ENCODE measurements at regions not wholly inside any gene's neighbourhood (a gene's known extent, or its start where the extent isn't known, plus 50 kb on each side); places are given as distances from the start of the nearest gene placed in this dataset.

GRCh38 chr4:19540859-19541540, 710.7 kb upstream of the SLIT2 start:
- H3K4me1 ChIP-seq (ENCODE audit: control insufficient read depth in 1 of 2, insufficient read depth in 2 of 2, low read length in 2 of 2): no peaks in the 10 kb centered on the region
- H3K4me3 ChIP-seq (replicated peaks in 1 of 3; ENCODE audit: low read depth in 2 of 3, low read length in 3 of 3): no peak overlapping the region
- intact Hi-C loops (cut with micrococcal nuclease): no loop called here
- no peaks in the 10 kb centered on the region for H3K9me3 ChIP-seq (replicated peaks in 1 of 2; ENCODE audit: control insufficient read depth in 1 of 2, insufficient read depth in 1 of 2, low read length in 2 of 2)
- Mint-ChIP-seq H3K36me3 (no peaks in the 10 kb centered on the region), H3K9me3 (peaks cover 0 to 5% (median 0%) of the 10 kb centered on the region in 7 donors), H3K27me3 (ENCODE audit: low read depth in 3 of 3) (no peaks in the 10 kb centered on the region), H3K27ac (peak overlapping the region in 1 of 7 donors; percentile 38), H3K4me1 (no peaks in the 10 kb centered on the region), H3K4me3 (no peak overlapping the region)
- DNase-seq: no peak
- TF ChIP-seq CTCF (IDR thresholded peaks at IDR 0.05): no peak
- no peak overlapping the region for H3K27ac ChIP-seq (ENCODE audit: low read depth in 1 of 2, low read length in 2 of 2)
- H3K9ac ChIP-seq (ENCODE audit: insufficient read depth, low read length, poor library complexity, severe bottlenecking): no peak overlapping the region
- H3K36me3 ChIP-seq (replicated peaks in 1 of 2; ENCODE audit: control insufficient read depth in 1 of 2, insufficient read depth in 2 of 2, low read length in 2 of 2): no peaks in the 10 kb centered on the region
- no peak overlapping the region for H3K4me2 ChIP-seq (replicated peaks; ENCODE audit: extremely low read depth, low read length, poor library complexity, severe bottlenecking)
- H4K20me1 ChIP-seq (ENCODE audit: insufficient read depth, low read length): no peaks in the 10 kb centered on the region
- H3K79me2 ChIP-seq (ENCODE audit: insufficient read depth, low read length): no peaks in the 10 kb centered on the region
- H3K27me3 ChIP-seq (ENCODE audit: control insufficient read depth in 2 of 2, insufficient read depth in 2 of 2, low read length in 2 of 2): no peaks in the 10 kb centered on the region
- H2AFZ ChIP-seq (ENCODE audit: insufficient read depth, low read depth, low read length, poor library complexity, severe bottlenecking): no peak overlapping the region
- WGBS (ENCODE audit: insufficient coverage): 90% methylated on average over 1 of the region's 6 CpGs

GRCh38 chr4:19539201-19539600, 712.5 kb upstream of the SLIT2 start:
- Mint-ChIP-seq H3K4me1 (no peaks in the 10 kb centered on the region), H3K9me3 (peaks cover 0 to 5% (median 0%) of the 10 kb centered on the region in 7 donors), H3K4me3 (no peak overlapping the region), H3K27me3 (ENCODE audit: low read depth in 3 of 3) (no peaks in the 10 kb centered on the region), H3K36me3 (no peaks in the 10 kb centered on the region), H3K27ac (no peak overlapping the region)
- WGBS (ENCODE audit: insufficient coverage): 83% methylated on average over 1 of the region's 3 CpGs
- no peaks in the 10 kb centered on the region for H3K36me3 ChIP-seq (replicated peaks in 1 of 2; ENCODE audit: control insufficient read depth in 1 of 2, insufficient read depth in 2 of 2, low read length in 2 of 2)
- H3K4me2 ChIP-seq (replicated peaks; ENCODE audit: extremely low read depth, low read length, poor library complexity, severe bottlenecking): no peak overlapping the region
- H3K9me3 ChIP-seq (replicated peaks in 1 of 2; ENCODE audit: control insufficient read depth in 1 of 2, insufficient read depth in 1 of 2, low read length in 2 of 2): no peaks in the 10 kb centered on the region
- no peaks in the 10 kb centered on the region for H4K20me1 ChIP-seq (ENCODE audit: insufficient read depth, low read length)
- no peak overlapping the region for H3K27ac ChIP-seq (ENCODE audit: low read depth in 1 of 2, low read length in 2 of 2)
- no peak overlapping the region for H2AFZ ChIP-seq (ENCODE audit: insufficient read depth, low read depth, low read length, poor library complexity, severe bottlenecking)
- H3K79me2 ChIP-seq (ENCODE audit: insufficient read depth, low read length): no peaks in the 10 kb centered on the region
- H3K9ac ChIP-seq (ENCODE audit: insufficient read depth, low read length, poor library complexity, severe bottlenecking): no peak overlapping the region
- H3K27me3 ChIP-seq (ENCODE audit: control insufficient read depth in 2 of 2, insufficient read depth in 2 of 2, low read length in 2 of 2): no peaks in the 10 kb centered on the region
- DNase-seq: no peak
- H3K4me1 ChIP-seq (ENCODE audit: control insufficient read depth in 1 of 2, insufficient read depth in 2 of 2, low read length in 2 of 2): no peaks in the 10 kb centered on the region
- intact Hi-C loops (cut with micrococcal nuclease): no loop called here
- TF ChIP-seq CTCF (IDR thresholded peaks at IDR 0.05): no peak
- no peak overlapping the region for H3K4me3 ChIP-seq (replicated peaks in 1 of 3; ENCODE audit: low read depth in 2 of 3, low read length in 3 of 3)
